Effector memory CD4-positive, alpha-beta T cell (primary cell): ENCODE measurements at regions not wholly inside any gene's neighbourhood (a gene's known extent, or its start where the extent isn't known, plus 50 kb on each side); places are given as distances from the start of the nearest gene placed in this dataset.
"Not testable (repeated sequence)": the region's sequence is repeated elsewhere in the genome, so short reads cannot be mapped to it uniquely, and the experiment has no call there.

Experiments used
- DNase-seq, 3 donors: peaks; one replicate each; pipeline ENCODE4 v3.0.0-alpha.2; 2020
- H3K27ac ChIP-seq: 2 replicates; pipeline ENCODE4 v1.7.0; 2013; ENCODE audit warnings: mild to moderate bottlenecking, low read length, moderate library complexity; ENCODE audit not compliant: insufficient read depth, poor library complexity, severe bottlenecking
- H3K27me3 ChIP-seq: replicated peaks from 2 replicates; pipeline ENCODE4 v1.7.0; 2013; ENCODE audit warnings: mild to moderate bottlenecking, low read length; ENCODE audit not compliant: insufficient read depth, control insufficient read depth, poor library complexity, severe bottlenecking
- H3K36me3 ChIP-seq: 2 replicates; pipeline ENCODE4 v1.7.0; 2013; ENCODE audit warnings: mild to moderate bottlenecking, low read length, moderate library complexity; ENCODE audit not compliant: control insufficient read depth, insufficient read depth
- H3K4me1 ChIP-seq: 2 replicates; pipeline ENCODE4 v1.7.0; 2013; ENCODE audit warnings: low read length, mild to moderate bottlenecking; ENCODE audit not compliant: control insufficient read depth, insufficient read depth, poor library complexity, severe bottlenecking
- H3K4me3 ChIP-seq: 2 replicates; pipeline ENCODE4 v1.7.0; 2013; ENCODE audit warnings: low read length, low read depth, mild to moderate bottlenecking; ENCODE audit not compliant: insufficient read depth, poor library complexity, severe bottlenecking
- H3K9me3 ChIP-seq: 2 replicates; pipeline ENCODE4 v1.7.0; 2013; ENCODE audit warnings: mild to moderate bottlenecking, low read length, moderate library complexity; ENCODE audit not compliant: control insufficient read depth

DNA sequence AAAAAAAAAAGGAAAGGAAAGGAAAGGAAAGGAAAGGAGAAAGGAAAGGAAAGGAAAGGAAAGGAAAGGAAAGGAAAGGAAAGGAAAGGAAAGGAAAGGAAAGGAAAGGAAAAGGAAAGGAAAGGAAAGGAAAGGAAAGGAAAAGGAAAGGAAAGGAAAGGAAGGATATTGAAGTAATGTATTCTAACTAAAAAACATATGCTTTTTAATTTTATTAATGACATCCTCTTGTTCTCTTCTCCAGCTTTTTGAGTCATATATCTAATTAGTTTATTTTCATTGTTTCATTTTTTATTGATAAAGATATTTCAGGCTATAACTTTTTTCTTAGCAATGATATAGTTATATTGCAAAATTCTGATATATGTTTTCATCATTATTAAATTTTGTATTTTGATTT is 585.8 kb upstream of the ARID1B start:
- H3K4me1 ChIP-seq, H3K4me3 ChIP-seq, H3K9me3 ChIP-seq, H3K27me3 ChIP-seq, DNase-seq, H3K36me3 ChIP-seq, H3K27ac ChIP-seq: not testable (repeated sequence)

DNA sequence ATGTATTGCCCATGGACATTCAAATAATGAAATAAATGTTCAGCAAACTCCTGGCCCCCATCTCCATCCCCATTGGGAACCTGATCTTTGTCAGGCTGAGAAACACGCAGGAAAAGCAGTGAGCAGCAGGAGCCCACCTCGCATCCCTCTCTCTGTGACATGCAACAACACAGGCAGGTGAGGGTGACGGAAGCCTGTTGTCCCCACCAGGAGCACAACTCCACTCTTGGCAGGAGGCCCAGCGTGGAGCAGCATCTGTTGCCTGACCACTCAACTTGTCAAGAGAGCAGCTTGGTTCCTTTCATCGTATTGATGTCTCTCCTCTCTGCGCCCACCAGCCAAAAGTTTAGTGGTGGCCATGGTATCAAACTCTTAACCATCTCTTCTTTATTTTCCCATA is 586.9 kb upstream of the ARID1B start:
- DNase-seq = no peak
- Histone ChIP-seq H3K27ac (no peak overlapping the region), H3K27me3 (no peaks in the 10 kb centered on the region), H3K36me3 (no peaks in the 10 kb centered on the region), H3K4me1 (peaks cover 3% of the 10 kb centered on the region), H3K4me3 (no peak overlapping the region), H3K9me3 (no peaks in the 10 kb centered on the region)

DNA sequence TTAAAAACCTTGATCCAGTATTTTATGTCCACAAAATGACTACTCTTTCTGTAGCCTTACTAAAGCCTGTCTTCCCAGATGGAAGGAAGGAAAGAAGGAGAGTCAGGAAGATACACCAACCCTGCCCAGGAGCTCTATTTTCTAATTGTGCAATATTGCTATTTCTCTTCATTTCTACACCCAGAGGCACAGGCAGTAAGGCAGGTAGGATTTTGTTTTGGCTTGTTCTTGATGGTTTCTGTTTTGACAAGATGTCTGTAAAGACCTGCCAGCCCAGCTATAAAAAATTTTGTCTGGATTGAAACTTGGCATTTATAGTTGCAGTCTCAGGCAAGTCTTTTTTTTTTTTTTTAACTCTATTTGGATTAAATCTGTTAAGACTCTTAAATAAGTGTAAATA is 587.5 kb upstream of the ARID1B start:
- H3K36me3 ChIP-seq = no peaks in the 10 kb centered on the region
- DNase-seq = no peak
- peaks cover 3% of the 10 kb centered on the region for H3K4me1 ChIP-seq
- H3K27ac ChIP-seq = no peak overlapping the region
- H3K9me3 ChIP-seq = no peaks in the 10 kb centered on the region
- H3K27me3 ChIP-seq = no peaks in the 10 kb centered on the region
- H3K4me3 ChIP-seq = no peak overlapping the region

DNA sequence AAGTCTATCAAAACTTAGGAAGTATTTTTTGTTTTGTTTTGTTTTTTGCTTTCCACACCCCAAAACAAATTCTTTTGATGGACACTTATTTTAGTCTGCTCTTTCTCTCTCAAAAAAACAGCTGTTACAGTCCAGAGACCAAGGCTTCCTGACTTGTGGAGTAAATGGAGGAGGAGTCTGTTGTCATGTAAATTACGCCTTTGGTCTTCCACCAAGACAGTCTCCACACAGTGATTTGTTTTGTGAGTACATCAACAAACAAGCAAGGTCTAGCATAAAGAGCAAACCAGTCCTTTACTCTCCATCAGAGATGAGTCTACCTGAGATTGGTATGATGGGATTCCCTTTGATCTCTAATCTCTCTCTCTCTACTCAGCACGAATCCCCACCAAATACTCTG is 588.0 kb upstream of the ARID1B start:
- Histone ChIP-seq H3K27me3 (no peaks in the 10 kb centered on the region), H3K36me3 (no peaks in the 10 kb centered on the region), H3K4me3 (no peak overlapping the region)

DNA sequence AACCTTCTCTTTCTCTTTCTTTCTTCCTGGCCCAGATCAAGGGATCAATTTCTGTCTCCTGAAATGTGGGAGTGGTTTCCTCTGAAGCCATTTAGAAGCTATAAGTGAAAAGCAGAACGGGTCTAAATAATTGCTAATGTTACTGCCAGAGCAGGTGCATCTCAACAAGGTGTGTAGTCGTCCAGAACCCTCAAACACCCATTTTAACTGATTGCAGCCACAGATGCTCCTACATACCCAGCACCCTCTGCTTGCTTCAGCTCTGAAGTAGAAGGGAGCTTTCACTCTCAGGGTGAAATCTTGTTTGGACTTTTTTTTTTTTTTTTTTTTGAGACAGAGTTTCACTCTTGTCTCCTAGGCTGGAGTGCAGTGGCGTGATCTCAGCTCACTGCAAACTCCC is 592.1 kb upstream of the ARID1B start:
- Histone ChIP-seq H3K9me3 (no peaks in the 10 kb centered on the region), H3K4me1 (no peaks in the 10 kb centered on the region), H3K4me3 (no peak overlapping the region), H3K27ac (no peak overlapping the region), H3K27me3 (no peaks in the 10 kb centered on the region), H3K36me3 (no peaks in the 10 kb centered on the region)
- no peak for DNase-seq

More for the DNA sequence above, 588.0 kb upstream of the ARID1B start:
- no peaks in the 10 kb centered on the region for H3K9me3 ChIP-seq
- H3K27ac ChIP-seq = no peak overlapping the region
- peaks cover 3% of the 10 kb centered on the region for H3K4me1 ChIP-seq
- DNase-seq = no peak

DNA sequence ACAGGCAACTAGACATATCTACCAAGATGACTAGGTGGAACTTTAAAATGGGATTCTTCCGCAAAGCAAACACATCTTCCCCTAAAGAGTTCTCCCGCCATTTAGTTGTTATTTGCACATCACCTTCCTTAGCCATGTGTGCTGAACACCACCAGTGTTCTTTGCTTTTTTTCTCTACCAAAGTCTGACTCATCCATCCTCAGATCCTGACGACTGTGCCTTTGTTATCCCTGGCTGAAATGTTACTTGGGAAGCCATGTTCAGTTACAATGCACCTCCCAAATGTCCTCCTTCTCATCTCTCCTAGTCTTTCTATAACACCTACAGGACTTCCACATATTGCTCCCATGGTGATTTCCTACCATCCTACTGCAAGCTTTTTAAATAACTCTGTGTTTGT is 593.5 kb upstream of the ARID1B start:
- Histone ChIP-seq H3K9me3 (no peaks in the 10 kb centered on the region), H3K36me3 (no peaks in the 10 kb centered on the region), H3K4me1 (no peaks in the 10 kb centered on the region), H3K27me3 (no peaks in the 10 kb centered on the region), H3K27ac (no peak overlapping the region), H3K4me3 (no peak overlapping the region)
- DNase-seq = no peak

DNA sequence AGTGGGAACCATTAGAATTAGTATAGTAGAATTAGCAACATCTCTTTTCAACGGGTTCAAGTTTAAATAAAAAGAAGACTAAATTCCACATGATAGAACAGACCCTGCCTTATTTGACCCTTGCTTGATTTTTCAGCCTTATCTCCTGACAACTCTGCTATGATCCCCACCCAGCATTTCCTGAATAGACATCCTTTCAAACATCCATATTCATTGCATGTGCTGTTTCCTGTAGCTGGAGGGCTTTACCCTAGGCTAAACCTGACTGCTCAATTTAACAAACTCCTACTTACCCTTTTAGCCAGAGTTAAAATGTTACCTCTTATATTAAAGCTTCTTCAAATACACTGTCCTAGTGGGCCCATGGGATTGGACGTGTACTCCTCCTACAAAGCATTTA is 594.8 kb upstream of the ARID1B start:
- no peak overlapping the region for H3K27ac ChIP-seq
- no peaks in the 10 kb centered on the region for H3K36me3 ChIP-seq
- H3K4me3 ChIP-seq = no peak overlapping the region
- H3K9me3 ChIP-seq = no peaks in the 10 kb centered on the region
- no peaks in the 10 kb centered on the region for H3K4me1 ChIP-seq
- no peak for DNase-seq
- H3K27me3 ChIP-seq = no peaks in the 10 kb centered on the region

DNA sequence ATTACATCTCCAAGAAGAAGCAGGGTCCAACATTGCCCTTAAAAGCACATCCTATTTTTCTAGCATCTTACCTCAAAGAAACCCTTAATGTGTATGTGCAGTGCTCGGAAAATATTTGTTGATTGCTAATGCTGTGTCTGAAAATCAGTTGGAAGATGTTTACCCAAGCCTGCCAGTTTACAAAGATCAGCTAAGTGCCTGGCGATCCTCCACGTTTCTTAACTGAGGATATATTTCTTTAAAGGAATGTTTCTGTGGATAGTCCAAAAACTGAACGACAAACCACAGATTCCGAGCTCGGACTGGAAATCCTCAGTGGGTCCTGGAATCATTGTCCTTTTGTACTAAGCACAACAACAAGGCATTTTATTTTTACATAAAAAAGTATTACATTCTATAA is 595.7 kb upstream of the ARID1B start:
- Histone ChIP-seq H3K4me3 (no peak overlapping the region), H3K4me1 (no peaks in the 10 kb centered on the region), H3K27ac (no peak overlapping the region), H3K27me3 (no peaks in the 10 kb centered on the region), H3K36me3 (no peaks in the 10 kb centered on the region), H3K9me3 (no peaks in the 10 kb centered on the region)
- no peak for DNase-seq

DNA sequence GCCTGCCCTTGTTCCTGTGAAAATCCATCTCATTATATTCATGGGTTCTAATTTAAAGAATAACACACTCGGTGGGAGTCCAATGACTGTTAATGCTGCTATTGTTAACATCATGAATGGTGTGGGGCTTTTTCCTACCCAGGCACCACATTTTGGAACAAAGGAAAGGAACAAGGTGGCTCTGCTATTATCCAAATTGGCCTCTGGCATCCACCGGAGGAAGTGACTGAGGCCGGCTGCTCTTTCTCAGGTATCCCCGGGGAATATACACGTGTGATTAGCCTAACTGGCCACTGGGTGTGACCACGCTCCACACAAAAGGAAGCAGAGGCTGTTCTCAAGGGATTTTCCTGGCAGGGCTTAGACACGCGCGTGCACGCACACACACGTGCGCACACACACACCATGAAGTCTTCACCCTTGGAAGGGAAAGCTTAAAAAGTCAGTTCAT is 601.2 kb upstream of the ARID1B start:
- Histone ChIP-seq H3K4me1 (no peaks in the 10 kb centered on the region), H3K9me3 (no peaks in the 10 kb centered on the region)
- no peak for DNase-seq

DNA sequence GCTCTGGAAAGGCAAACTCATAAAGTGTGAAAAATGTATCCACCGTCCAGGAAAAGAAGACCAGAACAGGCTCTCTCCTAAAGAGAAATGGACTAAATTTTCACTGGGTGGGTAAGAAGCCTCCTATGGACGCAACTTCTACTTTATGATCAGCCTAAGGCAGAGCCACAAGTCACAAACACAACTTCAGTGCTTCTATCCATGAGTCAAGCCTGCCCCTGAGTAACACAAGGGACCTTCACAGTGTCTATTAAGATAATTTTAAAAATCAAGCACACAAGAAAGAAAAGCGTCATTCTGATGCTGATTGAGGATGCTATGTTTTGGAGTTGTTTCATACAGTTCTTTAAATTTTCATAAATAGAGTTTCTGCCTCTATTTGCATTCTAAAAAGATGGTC is 601.7 kb upstream of the ARID1B start:
- no peaks in the 10 kb centered on the region for H3K27me3 ChIP-seq
- H3K9me3 ChIP-seq = no peaks in the 10 kb centered on the region
- no peaks in the 10 kb centered on the region for H3K36me3 ChIP-seq
- H3K27ac ChIP-seq = no peak overlapping the region
- H3K4me3 ChIP-seq = no peak overlapping the region
- DNase-seq = no peak
- H3K4me1 ChIP-seq = no peaks in the 10 kb centered on the region

More for the DNA sequence above, 601.2 kb upstream of the ARID1B start:
- H3K4me3 ChIP-seq = no peak overlapping the region
- H3K36me3 ChIP-seq = no peaks in the 10 kb centered on the region
- H3K27ac ChIP-seq = no peak overlapping the region
- no peaks in the 10 kb centered on the region for H3K27me3 ChIP-seq
